ENCODE measurements at regions not wholly inside any gene's neighbourhood (a gene's known extent, or its start where the extent isn't known, plus 50 kb on each side); places are given as distances from the start of the nearest gene placed in this dataset.

DNA sequence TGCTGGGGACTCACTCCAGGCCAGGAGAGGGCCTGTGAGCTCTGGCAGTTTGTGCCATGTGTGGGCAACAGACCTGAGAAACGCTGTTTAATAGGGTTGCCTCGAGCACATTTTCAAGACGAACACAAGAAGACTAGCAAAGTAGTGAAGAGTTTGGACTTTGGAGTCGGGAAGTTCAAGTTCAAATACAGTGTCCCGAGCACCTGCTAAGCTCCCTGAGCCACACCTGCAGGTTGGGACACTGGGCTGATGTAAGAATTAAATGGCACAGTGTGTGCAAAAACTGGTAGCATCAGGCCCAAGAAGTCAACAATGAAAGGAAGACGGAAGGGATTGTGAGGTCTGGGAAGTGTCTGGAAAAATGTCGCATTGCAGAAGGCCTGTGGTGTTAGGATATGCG, 112.8 kb upstream of the PABPC3 start:
- Histone ChIP-seq H3K4me3 (ENCODE audit: low read length in 3 of 3) (no peak overlapping the region), H3K4me1 (ENCODE audit: control insufficient read depth in 2 of 3, insufficient read depth in 2 of 3, low read depth in 1 of 3, low read length in 3 of 3) (no peaks in the 10 kb centered on the region), H3K36me3 (ENCODE audit: control insufficient read depth in 2 of 3, insufficient read depth in 3 of 3, low read length in 3 of 3) (no peaks in the 10 kb centered on the region), H3K9ac (ENCODE audit: low read length in 3 of 3) (no peak overlapping the region), H3K27ac (ENCODE audit: low read depth in 2 of 2, low read length in 2 of 2) (no peak overlapping the region), H3K9me3 (ENCODE audit: control insufficient read depth in 2 of 3, insufficient read depth in 1 of 3, low read length in 3 of 3) (no peaks in the 10 kb centered on the region), H3K27me3 (ENCODE audit: control insufficient read depth, insufficient read depth, low read length) (no peaks in the 10 kb centered on the region)
- no peak for DNase-seq
- FAIRE-seq, result no peak
- TF ChIP-seq CTCF (IDR thresholded peaks at IDR 0.05; ENCODE audit: borderline replicate concordance, extremely low read depth, insufficient read depth), result no peak
- intact Hi-C loops (cut with DNase I), result no loop called here

GRCh38 chr13:24984134-24984533, 111.8 kb upstream of the PABPC3 start:
- intact Hi-C loops (cut with DNase I), result no loop called here
- no peak for FAIRE-seq
- TF ChIP-seq CTCF (IDR thresholded peaks at IDR 0.05; ENCODE audit: borderline replicate concordance, extremely low read depth, insufficient read depth), result no peak
- no peaks in the 10 kb centered on the region for H3K9me3 ChIP-seq (ENCODE audit: control insufficient read depth in 2 of 3, insufficient read depth in 1 of 3, low read length in 3 of 3)
- no peak overlapping the region for H3K9ac ChIP-seq (ENCODE audit: low read length in 3 of 3)
- H3K27me3 ChIP-seq (ENCODE audit: control insufficient read depth, insufficient read depth, low read length), result no peaks in the 10 kb centered on the region
- H3K4me3 ChIP-seq (ENCODE audit: low read length in 3 of 3), result no peak overlapping the region
- no peaks in the 10 kb centered on the region for H3K4me1 ChIP-seq (ENCODE audit: control insufficient read depth in 2 of 3, insufficient read depth in 2 of 3, low read depth in 1 of 3, low read length in 3 of 3)
- no peaks in the 10 kb centered on the region for H3K36me3 ChIP-seq (ENCODE audit: control insufficient read depth in 2 of 3, insufficient read depth in 3 of 3, low read length in 3 of 3)
- no peak overlapping the region for H3K27ac ChIP-seq (ENCODE audit: low read depth in 2 of 2, low read length in 2 of 2)
- DNase-seq, result no peak

- H3K27me3 ChIP-seq (ENCODE audit: control insufficient read depth, insufficient read depth, low read length), result no peaks in the 10 kb centered on the region
- intact Hi-C loops (cut with DNase I), result no loop called here
- H3K9me3 ChIP-seq (ENCODE audit: control insufficient read depth in 2 of 3, insufficient read depth in 1 of 3, low read length in 3 of 3), result no peaks in the 10 kb centered on the region
- FAIRE-seq, result no peak
- H3K9ac ChIP-seq (ENCODE audit: low read length in 3 of 3), result no peak overlapping the region
- H3K36me3 ChIP-seq (ENCODE audit: control insufficient read depth in 2 of 3, insufficient read depth in 3 of 3, low read length in 3 of 3), result no peaks in the 10 kb centered on the region
- DNase-seq, result no peak
- no peaks in the 10 kb centered on the region for H3K4me1 ChIP-seq (ENCODE audit: control insufficient read depth in 2 of 3, insufficient read depth in 2 of 3, low read depth in 1 of 3, low read length in 3 of 3)
- TF ChIP-seq CTCF (IDR thresholded peaks at IDR 0.05; ENCODE audit: borderline replicate concordance, extremely low read depth, insufficient read depth), result no peak
- no peak overlapping the region for H3K4me3 ChIP-seq (ENCODE audit: low read length in 3 of 3)
- H3K27ac ChIP-seq (ENCODE audit: low read depth in 2 of 2, low read length in 2 of 2), result no peak overlapping the region
Measured at GRCh38 chr13:24985107-24985506, 110.8 kb upstream of the PABPC3 start.

GRCh38 chr13:24985896-24986295, 110.0 kb upstream of the PABPC3 start:
- TF ChIP-seq CTCF (IDR thresholded peaks at IDR 0.05; ENCODE audit: borderline replicate concordance, extremely low read depth, insufficient read depth), result no peak
- no peak for FAIRE-seq
- Histone ChIP-seq H3K27me3 (ENCODE audit: control insufficient read depth, insufficient read depth, low read length) (no peaks in the 10 kb centered on the region), H3K9me3 (ENCODE audit: control insufficient read depth in 2 of 3, insufficient read depth in 1 of 3, low read length in 3 of 3) (no peaks in the 10 kb centered on the region), H3K36me3 (ENCODE audit: control insufficient read depth in 2 of 3, insufficient read depth in 3 of 3, low read length in 3 of 3) (no peaks in the 10 kb centered on the region), H3K9ac (ENCODE audit: low read length in 3 of 3) (no peak overlapping the region), H3K27ac (ENCODE audit: low read depth in 2 of 2, low read length in 2 of 2) (no peak overlapping the region), H3K4me1 (ENCODE audit: control insufficient read depth in 2 of 3, insufficient read depth in 2 of 3, low read depth in 1 of 3, low read length in 3 of 3) (no peaks in the 10 kb centered on the region), H3K4me3 (ENCODE audit: low read length in 3 of 3) (no peak overlapping the region)
- intact Hi-C loops (cut with DNase I), result no loop called here
- no peak for DNase-seq

Measured in kidney (tissue), 13 donors.